Medulla oblongata (tissue), 1 donor: ENCODE measurements at regions not wholly inside any gene's neighbourhood (a gene's known extent, or its start where the extent isn't known, plus 50 kb on each side); places are given as distances from the start of the nearest gene placed in this dataset.
"Not testable (repeated sequence)": the region's sequence is repeated elsewhere in the genome, so short reads cannot be mapped to it uniquely, and the experiment has no call there.

Experiments
- DNase-seq: peaks from one replicate; pipeline ENCODE4 v3.0.0-alpha.2; 2015; ENCODE audit errors: extremely low spot score

GRCh38 chr15:66864871-66865281, 162.8 kb downstream of the SMAD6 start:
- no peak for DNase-seq

GRCh38 chr15:66865622-66866611, 163.9 kb downstream of the SMAD6 start:
- peak; percentile 68 for DNase-seq

GRCh38 chr15:66866656-66867055, 164.6 kb downstream of the SMAD6 start:
- DNase-seq, result no peak

- DNase-seq, result no peak
Measured at GRCh38 chr15:66868918-66869317, 166.9 kb downstream of the SMAD6 start.

GRCh38 chr15:66870880-66871388, 168.9 kb downstream of the SMAD6 start:
- DNase-seq, result no peak

GRCh38 chr15:66872405-66872804, 170.4 kb downstream of the SMAD6 start:
- no peak for DNase-seq

- DNase-seq, result not testable (repeated sequence)
Measured at GRCh38 chr15:66873331-66873730, 171.3 kb downstream of the SMAD6 start.

- DNase-seq, result no peak
Measured at GRCh38 chr15:66873856-66874255, 171.8 kb downstream of the SMAD6 start.

- no peak for DNase-seq
Measured at GRCh38 chr15:66875588-66876420, 173.8 kb downstream of the SMAD6 start.

GRCh38 chr15:66876421-66876730, 174.3 kb downstream of the SMAD6 start:
- DNase-seq, result no peak

GRCh38 chr15:66876731-66877476, 174.9 kb downstream of the SMAD6 start:
- no peak for DNase-seq

- no peak for DNase-seq
Measured at GRCh38 chr15:66877477-66878271, 175.6 kb downstream of the SMAD6 start.

- no peak for DNase-seq
Measured at GRCh38 chr15:66878761-66879160, 176.7 kb downstream of the SMAD6 start.

- DNase-seq, result no peak
Measured at GRCh38 chr15:66879531-66880368, 177.7 kb downstream of the SMAD6 start.

- no peak for DNase-seq
Measured at GRCh38 chr15:66880380-66881155, 178.5 kb downstream of the SMAD6 start.

GRCh38 chr15:66881173-66881905, 179.3 kb downstream of the SMAD6 start:
- DNase-seq, result no peak

GRCh38 chr15:66882251-66883020, 180.4 kb downstream of the SMAD6 start:
- no peak for DNase-seq
